ENCODE measurements at regions not wholly inside any gene's neighbourhood (a gene's known extent, or its start where the extent isn't known, plus 50 kb on each side); places are given as distances from the start of the nearest gene placed in this dataset.

GRCh38 chr2:40543381-40543780 is 91.5 kb upstream of the SLC8A1 start:
- TF ChIP-seq, protein P1, sequence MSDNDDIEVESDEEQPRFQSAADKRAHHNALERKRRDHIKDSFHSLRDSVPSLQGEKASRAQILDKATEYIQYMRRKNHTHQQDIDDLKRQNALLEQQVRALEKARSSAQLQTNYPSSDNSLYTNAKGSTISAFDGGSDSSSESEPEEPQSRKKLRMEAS (IDR thresholded peaks at IDR 0.05): no peak
- TF ChIP-seq, protein P2, sequence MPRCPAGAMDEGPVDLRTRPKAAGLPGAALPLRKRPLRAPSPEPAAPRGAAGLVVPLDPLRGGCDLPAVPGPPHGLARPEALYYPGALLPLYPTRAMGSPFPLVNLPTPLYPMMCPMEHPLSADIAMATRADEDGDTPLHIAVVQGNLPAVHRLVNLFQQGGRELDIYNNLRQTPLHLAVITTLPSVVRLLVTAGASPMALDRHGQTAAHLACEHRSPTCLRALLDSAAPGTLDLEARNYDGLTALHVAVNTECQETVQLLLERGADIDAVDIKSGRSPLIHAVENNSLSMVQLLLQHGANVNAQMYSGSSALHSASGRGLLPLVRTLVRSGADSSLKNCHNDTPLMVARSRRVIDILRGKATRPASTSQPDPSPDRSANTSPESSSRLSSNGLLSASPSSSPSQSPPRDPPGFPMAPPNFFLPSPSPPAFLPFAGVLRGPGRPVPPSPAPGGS (IDR thresholded peaks at IDR 0.05): no peak
- no peak for TF ChIP-seq EP300 (IDR thresholded peaks at IDR 0.05)
- TF ChIP-seq HOXA7 (CRISPR knock-in tag; IDR thresholded peaks at IDR 0.05): no peak
- TF ChIP-seq, protein P3, sequence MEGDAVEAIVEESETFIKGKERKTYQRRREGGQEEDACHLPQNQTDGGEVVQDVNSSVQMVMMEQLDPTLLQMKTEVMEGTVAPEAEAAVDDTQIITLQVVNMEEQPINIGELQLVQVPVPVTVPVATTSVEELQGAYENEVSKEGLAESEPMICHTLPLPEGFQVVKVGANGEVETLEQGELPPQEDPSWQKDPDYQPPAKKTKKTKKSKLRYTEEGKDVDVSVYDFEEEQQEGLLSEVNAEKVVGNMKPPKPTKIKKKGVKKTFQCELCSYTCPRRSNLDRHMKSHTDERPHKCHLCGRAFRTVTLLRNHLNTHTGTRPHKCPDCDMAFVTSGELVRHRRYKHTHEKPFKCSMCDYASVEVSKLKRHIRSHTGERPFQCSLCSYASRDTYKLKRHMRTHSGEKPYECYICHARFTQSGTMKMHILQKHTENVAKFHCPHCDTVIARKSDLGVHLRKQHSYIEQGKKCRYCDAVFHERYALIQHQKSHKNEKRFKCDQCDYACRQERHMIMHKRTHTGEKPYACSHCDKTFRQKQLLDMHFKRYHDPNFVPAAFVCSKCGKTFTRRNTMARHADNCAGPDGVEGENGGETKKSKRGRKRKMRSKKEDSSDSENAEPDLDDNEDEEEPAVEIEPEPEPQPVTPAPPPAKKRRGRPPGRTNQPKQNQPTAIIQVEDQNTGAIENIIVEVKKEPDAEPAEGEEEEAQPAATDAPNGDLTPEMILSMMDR (IDR thresholded peaks at IDR 0.05): no peak
- no peak for TF ChIP-seq RFX5 (IDR thresholded peaks at IDR 0.05)
- no peak for TF ChIP-seq HMGXB4 (CRISPR knock-in tag; IDR thresholded peaks at IDR 0.05; ENCODE audit: borderline replicate concordance)
- no peak for TF ChIP-seq CHD2 (IDR thresholded peaks at IDR 0.05; ENCODE audit: low read length, partially characterized antibody)
- no peak for TF ChIP-seq USF2 (IDR thresholded peaks at IDR 0.05)
- no peak for TF ChIP-seq KDM5A (IDR thresholded peaks at IDR 0.05)
- TF ChIP-seq TP53 (CRISPR knock-in tag; IDR thresholded peaks at IDR 0.05): no peak
- TF ChIP-seq POLR2A (IDR thresholded peaks at IDR 0.05; ENCODE audit: low read length): no peak
- TF ChIP-seq HDAC2 (IDR thresholded peaks at IDR 0.05): no peak
- no peak for TF ChIP-seq MAFK (IDR thresholded peaks at IDR 0.05; ENCODE audit: partially characterized antibody)

Data from A549 (cell line).